HG03103 (cell line): ENCODE measurements at regions not wholly inside any gene's neighbourhood (a gene's known extent, or its start where the extent isn't known, plus 50 kb on each side); places are given as distances from the start of the nearest gene placed in this dataset.
"Not testable (repeated sequence)": the region's sequence is repeated elsewhere in the genome, so short reads cannot be mapped to it uniquely, and the experiment has no call there.

Experiments
- ATAC-seq: cut with Tn5 transposase; IDR thresholded peaks from one replicate; pipeline ENCODE4 v1.9.1; 2021; ENCODE audit warnings: low read depth; ENCODE audit not compliant: unreplicated experiment

- no peak for ATAC-seq
Measured at GRCh38 chr1:102535829-102536505, 539.2 kb upstream of the OLFM3 start.

- ATAC-seq = no peak
Measured at GRCh38 chr1:102531036-102531435, 534.3 kb upstream of the OLFM3 start.

- ATAC-seq = no peak
Measured at GRCh38 chr1:102529446-102529845, 532.7 kb upstream of the OLFM3 start.

- no peak for ATAC-seq
Measured at GRCh38 chr1:102500758-102501157, 504.0 kb upstream of the OLFM3 start.

- ATAC-seq = no peak
Measured at GRCh38 chr1:102498929-102499328, 502.2 kb upstream of the OLFM3 start.

GRCh38 chr1:102497810-102498209 lies 501.1 kb upstream of the OLFM3 start:
- not testable (repeated sequence) for ATAC-seq

- ATAC-seq = no peak
Measured at GRCh38 chr1:102472520-102472919, 475.8 kb upstream of the OLFM3 start.

GRCh38 chr1:102470767-102471166 lies 474.0 kb upstream of the OLFM3 start:
- ATAC-seq = no peak

- ATAC-seq = no peak
Measured at GRCh38 chr1:102466487-102466886, 469.8 kb upstream of the OLFM3 start.

- ATAC-seq = no peak
Measured at GRCh38 chr1:102463328-102463727, 466.6 kb upstream of the OLFM3 start.

GRCh38 chr1:102442317-102442716 lies 445.6 kb upstream of the OLFM3 start:
- ATAC-seq = not testable (repeated sequence)

- peak; percentile 72 for ATAC-seq
Measured at GRCh38 chr1:102435483-102435882, 438.8 kb upstream of the OLFM3 start.

GRCh38 chr1:102434421-102434820 lies 437.7 kb upstream of the OLFM3 start:
- ATAC-seq = no peak

- no peak for ATAC-seq
Measured at GRCh38 chr1:102431253-102431652, 434.5 kb upstream of the OLFM3 start.

GRCh38 chr1:102420034-102420433 lies 423.3 kb upstream of the OLFM3 start:
- ATAC-seq = no peak
